M059J (cell line): ENCODE measurements at regions not wholly inside any gene's neighbourhood (a gene's known extent, or its start where the extent isn't known, plus 50 kb on each side); places are given as distances from the start of the nearest gene placed in this dataset.

Source experiments
- DNase-seq: peaks from one replicate; pipeline ENCODE4 v3.0.0-alpha.2; 2012; ENCODE audit warnings: low read depth

GRCh38 chr14:42391146-42391834 is 784.6 kb downstream of the LRFN5 start:
- no peak for DNase-seq

- no peak for DNase-seq
Observed at GRCh38 chr14:42378880-42379279, 772.2 kb downstream of the LRFN5 start.

DNA sequence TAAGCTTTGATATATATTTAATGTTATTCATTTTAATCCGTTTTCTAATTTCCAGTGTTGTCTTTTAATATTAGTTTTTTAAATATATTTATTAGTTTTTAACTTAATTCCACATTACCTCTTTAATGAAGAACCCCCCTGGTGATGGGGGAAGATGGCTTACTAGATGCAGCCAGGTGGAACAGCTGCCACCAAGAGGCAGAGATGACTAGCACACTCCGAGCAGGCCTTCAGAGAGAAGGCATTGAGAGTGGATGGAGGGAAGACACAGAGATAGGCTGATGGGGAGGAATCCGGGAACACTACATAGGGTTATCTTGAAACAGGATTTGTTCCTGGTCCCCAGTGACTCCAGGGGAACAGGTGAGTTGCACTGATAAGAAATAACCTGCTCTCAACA is 771.6 kb downstream of the LRFN5 start:
- DNase-seq: no peak

DNA sequence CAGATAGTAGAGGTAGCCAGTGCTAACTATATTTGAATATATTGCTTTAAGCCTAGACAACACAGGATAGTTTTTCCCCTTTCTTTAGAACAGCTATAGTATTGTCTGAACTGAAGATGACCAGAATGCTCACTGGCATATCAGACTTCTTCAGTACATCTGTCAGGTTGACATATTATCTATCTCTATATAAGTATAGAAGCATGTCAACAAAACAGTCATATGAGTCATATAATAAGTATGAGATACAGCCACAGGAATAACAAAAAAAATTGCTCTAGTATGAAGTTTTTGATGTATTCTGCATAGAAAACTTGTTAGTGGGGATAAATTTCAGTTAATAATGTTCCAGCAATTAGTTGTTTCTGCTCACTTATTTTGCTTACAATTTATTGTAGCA is 767.7 kb downstream of the LRFN5 start:
- no peak for DNase-seq

DNA sequence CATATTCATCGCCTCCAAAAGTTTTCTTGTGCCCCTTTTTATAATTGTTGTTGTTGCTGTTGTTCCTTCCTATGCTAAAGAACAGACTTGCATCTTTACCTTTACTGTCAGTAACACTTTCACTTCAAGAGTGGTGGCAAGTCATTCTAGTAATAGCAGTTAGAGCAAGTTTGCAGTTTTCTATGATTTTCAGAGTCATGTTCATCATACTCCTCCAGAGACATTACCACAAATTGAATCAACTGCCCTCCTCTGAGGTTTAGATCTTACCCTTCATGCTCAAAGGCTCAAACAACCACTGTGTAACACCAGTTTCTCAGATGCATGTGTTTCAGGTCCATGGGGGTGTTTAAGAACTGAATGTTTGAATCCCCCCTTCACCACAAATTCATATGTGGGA is 763.4 kb downstream of the LRFN5 start:
- no peak for DNase-seq

GRCh38 chr14:42368234-42368633 is 761.6 kb downstream of the LRFN5 start:
- no peak for DNase-seq

- no peak for DNase-seq
Observed at GRCh38 chr14:42353315-42353714, 746.6 kb downstream of the LRFN5 start.

GRCh38 chr14:42335918-42336317 is 729.2 kb downstream of the LRFN5 start:
- DNase-seq: no peak

GRCh38 chr14:42334931-42335330 is 728.3 kb downstream of the LRFN5 start:
- DNase-seq: no peak

GRCh38 chr14:42323426-42323825 is 716.8 kb downstream of the LRFN5 start:
- no peak for DNase-seq

DNA sequence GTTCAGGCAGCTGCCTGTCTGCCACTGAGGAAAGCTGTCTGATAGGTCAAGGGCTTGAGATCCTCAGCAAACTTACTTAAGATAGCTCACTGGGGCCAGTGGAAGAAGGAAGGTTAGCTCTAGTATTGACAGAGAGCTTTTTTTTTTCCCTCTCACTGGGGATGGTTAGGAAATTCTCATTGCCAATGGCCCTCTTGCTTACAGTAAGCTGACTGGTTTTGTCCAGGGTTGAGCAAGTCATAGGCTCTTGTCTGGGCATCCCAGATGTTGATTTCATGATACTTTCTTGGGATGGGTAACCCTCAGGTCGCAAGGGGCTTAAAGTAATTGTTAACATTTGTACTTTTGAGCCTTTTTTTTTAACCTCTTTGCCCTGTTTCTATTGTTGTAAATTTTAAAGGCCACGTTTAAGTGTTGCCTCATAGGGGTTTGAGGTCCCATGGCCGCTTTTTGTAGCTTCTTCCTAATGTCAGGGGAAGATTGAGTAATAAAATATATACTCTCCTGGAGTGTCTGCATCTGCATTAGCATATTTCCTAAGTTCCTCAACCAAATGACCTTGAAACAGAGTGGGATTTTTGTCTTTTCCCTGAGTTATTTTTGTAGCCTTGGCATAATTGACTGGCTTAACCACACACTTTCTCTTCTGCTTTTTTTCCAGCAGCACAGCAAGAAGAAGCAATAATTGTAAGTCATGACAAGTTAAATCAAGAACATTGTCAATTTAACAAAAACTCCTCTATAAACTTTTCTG is 716.0 kb downstream of the LRFN5 start:
- no peak for DNase-seq

DNA sequence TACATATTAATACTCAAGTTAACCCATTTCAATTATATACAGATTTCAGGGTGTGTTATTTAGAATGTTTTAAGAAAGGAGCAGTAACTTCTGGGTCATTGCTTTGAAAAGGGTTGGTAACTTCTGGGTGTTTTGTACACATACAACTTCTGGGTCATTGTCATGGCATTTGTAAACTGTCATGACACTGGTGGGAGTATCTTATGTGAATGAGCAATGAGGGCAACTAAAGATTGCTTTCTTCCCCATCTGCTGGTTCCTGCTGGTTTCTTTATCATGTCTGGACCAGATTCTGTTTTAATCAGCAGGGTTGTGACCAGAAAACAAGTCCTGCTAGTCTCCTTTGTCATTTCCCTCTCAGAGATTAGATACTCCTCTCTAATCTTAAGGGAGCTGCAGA is 713.3 kb downstream of the LRFN5 start:
- no peak for DNase-seq

GRCh38 chr14:42316693-42317092 is 710.0 kb downstream of the LRFN5 start:
- no peak for DNase-seq

DNA sequence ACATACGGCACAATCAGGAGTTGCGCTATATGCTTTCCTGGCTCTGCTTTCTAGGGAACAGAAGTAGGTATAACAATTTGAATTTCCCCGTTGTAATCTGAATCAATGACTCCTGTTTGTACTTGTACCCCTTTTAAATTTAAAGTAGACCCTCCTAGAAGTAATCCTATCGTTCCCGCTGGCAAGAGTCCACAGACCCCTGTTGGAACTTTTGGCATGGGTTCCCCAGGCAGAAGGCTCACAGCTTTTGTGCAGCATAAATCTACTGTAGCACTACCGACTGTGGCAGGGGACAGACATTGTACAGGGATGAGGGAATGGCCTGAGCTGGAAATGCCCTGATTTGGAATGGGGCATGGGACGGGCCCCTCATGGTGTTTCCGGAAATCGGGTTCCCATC is 705.2 kb downstream of the LRFN5 start:
- DNase-seq: no peak

DNA sequence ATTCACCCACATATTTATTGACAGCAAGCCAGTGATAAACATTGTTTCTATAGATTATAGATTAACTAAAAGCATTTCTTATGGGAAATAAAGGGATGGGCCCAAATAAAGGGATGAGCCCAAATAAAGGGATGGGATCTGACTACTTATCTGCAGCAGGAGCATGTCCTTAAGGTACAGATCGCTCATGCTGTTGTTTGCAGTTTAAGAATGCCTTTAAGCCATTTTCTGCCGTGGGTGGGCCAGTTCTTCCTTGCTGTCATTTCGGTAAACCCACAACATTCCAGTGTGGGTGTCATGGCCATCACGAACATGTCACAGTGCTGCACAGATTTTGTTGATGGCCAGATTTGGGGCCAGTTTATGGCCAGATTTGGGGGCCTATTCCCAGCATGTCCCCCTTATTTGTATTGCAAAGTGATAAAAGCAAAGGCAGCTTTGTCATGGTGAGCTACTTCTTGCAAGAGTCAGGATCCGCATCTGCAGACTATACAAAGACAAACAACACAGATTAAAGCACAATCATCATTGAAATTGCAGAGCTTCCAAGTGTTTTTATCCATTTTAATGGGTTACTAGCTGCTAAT is 700.7 kb downstream of the LRFN5 start:
- DNase-seq: no peak

DNA sequence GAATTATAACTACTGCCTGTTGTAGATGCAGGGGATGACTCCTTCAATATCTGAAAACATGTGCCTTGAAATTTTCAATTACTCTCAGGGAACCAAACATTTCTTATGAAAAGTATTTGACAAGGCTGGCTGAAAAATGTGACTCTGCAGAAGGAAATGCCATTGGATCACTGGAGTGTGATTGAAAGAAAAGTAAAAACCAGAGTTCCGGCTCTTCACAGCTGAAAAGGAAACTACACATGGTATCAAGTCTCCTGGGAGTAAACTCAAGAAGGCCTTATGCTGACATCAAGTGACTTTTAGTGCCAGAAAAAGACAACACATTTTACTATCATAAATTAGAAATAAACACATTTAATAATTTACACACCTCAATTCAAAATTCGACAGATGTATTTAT is 693.0 kb downstream of the LRFN5 start:
- no peak for DNase-seq

GRCh38 chr14:42293180-42293579 is 686.5 kb downstream of the LRFN5 start:
- no peak for DNase-seq

DNA sequence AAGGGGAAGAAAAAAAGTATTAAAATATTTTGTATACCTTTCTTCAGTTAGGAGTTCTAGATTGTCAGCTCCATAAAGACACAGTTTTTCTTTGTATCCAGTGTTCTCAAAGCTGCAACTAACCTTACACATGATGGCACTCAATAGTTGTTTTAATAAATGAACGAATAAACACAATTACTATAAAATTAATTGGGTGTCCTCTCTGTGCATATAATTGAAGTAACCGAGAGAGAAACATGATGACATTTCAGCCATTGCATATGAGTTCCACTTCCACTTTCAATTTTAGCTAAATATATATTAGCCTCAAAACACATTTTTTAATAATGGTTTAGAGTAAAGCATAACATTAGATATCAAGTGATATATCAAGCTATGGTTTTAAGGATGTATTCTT is 671.2 kb downstream of the LRFN5 start:
- no peak for DNase-seq

DNA sequence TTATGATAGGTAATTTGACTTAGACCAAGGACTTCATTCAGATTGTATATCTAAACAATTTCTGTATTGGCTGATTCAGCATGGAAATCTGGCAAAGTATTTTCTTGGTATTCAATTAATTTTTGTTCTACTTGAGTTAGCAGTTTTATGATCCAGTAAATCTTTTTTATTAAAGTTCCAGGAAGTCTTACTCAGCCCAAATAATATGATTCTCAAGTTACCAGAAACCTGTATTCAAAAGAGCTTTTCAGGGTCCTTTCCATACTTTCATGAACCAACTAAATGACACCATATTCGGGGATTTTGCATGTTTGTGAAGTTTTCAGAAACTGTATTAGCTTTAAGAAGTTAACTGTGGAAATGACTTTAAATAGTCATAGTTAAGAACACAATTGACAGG is 662.6 kb downstream of the LRFN5 start:
- DNase-seq: no peak

DNA sequence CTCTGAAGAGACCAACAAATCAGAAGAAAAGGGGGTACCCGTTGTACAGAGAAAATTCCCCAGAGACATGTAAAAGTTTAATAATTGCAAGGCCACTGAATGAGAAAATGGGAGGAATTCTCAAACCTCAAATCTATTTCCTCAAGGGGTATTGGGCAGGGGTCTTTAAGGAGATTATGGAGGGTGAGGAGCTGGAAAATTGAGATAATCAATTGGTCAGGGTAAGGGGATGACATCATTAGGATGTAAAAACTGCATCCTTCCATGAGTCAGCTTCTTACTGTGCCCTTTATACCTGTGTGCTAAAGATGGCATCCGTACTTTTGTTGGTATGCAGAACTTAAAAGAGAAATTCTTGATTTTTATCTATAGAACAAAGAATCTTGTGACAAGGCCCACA is 641.5 kb downstream of the LRFN5 start:
- DNase-seq: no peak

DNA sequence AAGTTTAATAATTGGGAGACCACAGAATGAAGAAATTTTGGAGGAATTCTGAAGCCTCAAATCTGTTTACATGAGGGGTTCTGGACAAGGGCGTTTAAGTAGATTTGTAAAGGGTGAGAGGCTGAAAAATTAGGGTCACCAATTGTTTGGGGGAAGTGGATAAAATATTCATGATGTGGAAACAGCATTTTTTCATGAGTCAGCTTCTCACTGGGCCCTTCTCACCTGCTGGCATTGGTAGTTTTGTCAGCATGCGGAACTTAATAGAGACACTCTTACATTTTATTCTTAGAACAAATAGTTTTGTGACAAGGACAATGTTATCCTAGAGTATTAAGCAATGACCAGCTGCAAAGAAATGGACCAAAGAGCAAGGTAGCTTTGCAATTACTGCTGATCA is 634.4 kb downstream of the LRFN5 start:
- no peak for DNase-seq

- DNase-seq: no peak
Observed at GRCh38 chr14:42229976-42230375, 623.3 kb downstream of the LRFN5 start.

DNA sequence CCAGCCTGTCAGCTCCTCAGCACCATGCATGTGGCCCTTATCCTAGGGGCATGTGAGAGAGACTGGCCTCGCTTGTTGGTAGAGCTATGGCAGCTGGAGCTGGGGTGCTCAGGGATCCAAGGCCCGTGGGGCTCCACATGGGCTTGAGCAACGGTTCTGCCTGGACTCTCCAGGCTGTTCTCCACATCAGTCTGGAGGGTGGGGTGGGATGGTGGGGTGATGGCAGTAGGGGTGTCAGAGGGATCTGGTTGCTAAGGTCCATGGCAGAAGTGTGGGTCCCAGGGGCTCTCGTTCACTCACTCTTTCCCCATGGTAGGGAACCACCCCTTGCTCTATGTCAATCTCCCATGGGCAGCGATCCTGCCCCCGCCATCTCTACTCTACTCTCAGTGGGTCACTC is 622.6 kb downstream of the LRFN5 start:
- no peak for DNase-seq
